HG03066 (cell line): ENCODE measurements at regions not wholly inside any gene's neighbourhood (a gene's known extent, or its start where the extent isn't known, plus 50 kb on each side); places are given as distances from the start of the nearest gene placed in this dataset.

Experiments used
- ATAC-seq: cut with Tn5 transposase; IDR thresholded peaks from one replicate; pipeline ENCODE4 v1.9.1; 2021; ENCODE audit warnings: low read depth; ENCODE audit not compliant: unreplicated experiment

DNA sequence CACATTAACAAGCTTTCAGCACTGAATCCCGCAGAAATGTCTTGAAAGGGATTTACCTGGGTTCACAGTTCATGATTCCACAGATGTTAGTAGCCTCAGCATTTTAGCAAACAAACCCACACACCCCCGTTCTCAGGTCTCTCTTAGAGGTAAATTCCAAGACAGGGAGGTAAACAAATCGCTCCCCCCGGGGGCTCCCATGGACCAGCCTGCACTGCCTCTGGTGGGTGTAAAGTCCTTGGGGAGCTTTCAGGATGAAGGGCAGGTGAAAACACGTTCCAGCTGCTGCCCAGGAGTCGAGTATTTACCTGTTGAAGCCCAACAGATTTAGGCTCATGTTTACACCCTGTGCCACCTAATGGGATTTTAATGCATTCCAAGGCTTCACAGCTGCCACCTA is 187.0 kb upstream of the FOXQ1 start:
- no peak for ATAC-seq

DNA sequence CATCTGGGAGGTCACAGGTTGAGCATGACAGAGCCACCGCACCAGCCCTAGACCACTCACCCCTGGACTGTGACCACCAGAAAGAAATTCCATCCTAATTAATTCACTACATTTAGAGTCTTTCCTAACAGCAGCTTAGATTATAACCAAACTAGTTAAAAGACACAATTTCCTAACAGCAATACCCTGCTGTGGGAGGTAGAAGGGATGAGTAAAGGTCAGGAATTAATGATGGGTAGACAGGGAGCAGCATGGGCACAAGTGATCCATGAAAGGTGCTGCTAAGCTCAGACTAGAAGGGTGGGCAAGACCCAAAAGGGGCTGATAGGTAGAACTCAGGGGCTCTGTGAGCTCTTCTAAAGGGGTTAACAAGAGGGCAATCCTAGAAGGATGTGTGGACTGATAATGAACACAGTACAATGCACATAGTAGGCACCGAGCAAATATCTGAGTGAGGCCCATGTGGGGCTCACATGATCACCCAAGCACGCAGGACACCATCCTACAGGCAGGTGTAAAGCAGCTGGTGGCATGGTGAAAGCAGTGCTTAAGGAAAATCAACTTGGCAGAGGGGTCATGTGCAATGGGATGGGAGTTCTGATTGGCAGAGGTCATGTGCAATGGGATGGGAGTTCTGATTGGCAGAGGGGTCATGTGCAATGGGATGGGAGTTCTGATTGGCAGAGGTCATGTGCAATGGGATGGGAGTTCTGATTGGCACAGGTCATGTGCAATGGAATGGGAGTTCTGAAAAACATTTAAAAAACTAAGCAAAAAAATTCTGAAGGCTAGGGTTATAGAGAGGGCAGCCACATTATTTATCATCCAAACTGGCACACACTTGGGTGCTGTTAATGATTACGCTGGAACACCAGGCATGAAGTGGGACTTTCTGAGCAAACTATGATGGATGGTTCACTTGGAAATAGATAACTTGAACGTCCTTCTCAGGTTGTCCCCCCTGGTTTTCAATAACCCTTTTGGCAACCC is 188.2 kb upstream of the FOXQ1 start:
- no peak for ATAC-seq

- no peak for ATAC-seq
These were observed 189.8 kb upstream of the FOXQ1 start for GRCh38 chr6:1122083-1122482.

DNA sequence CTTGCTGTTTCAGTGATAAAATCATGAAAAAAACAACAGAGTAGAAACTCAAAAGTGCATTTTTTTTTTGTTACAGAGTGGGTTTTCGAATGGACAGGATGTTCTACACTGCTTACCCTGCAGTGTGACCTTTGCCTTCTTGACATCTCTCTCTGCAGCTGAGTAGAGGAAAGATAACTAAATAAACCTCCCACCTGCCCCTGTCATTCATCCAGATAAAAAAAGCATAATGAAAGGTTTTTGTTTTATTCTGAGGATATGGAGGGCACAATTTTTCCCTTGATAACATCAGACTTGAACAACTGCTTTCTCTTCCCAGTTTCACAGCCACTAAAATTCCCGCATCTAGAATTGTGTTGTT is 193.6 kb upstream of the FOXQ1 start:
- ATAC-seq = no peak

DNA sequence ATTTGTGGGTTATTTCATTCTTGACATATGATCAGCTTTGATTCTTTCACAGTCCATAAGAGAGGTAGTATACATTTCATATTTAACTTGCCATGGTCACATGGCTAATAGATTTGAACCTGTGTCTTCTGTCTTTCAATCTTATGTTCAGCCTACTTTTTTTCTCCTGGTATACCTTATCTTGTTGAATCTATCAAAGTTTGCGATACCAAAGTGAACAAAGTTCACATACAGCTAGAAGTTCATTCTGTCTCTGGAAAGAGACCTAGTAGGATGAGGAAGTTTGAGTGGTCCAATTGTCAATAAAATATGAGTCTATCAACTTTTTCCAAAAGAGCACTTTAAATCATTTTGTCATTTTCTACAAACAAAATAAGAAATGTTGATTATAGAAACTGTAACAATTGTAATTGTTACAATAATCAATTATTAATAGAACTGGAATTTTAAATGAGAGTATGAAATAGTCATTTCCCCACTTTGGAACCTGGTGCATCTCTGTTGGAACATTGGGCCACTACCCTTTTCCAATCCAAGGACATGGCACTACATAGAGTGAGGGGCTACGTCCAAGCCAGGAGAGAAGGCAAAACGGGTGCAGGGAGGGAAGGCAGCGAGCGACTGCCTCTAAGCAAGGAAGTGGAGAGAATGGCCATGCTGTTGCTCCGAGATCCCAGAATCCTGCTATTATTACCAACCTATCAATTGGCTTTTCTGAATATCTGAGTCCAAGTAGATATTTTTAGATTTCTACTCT is 194.2 kb upstream of the FOXQ1 start:
- no peak for ATAC-seq

GRCh38 chr6:1116149-1116548 is 195.7 kb upstream of the FOXQ1 start:
- no peak for ATAC-seq

DNA sequence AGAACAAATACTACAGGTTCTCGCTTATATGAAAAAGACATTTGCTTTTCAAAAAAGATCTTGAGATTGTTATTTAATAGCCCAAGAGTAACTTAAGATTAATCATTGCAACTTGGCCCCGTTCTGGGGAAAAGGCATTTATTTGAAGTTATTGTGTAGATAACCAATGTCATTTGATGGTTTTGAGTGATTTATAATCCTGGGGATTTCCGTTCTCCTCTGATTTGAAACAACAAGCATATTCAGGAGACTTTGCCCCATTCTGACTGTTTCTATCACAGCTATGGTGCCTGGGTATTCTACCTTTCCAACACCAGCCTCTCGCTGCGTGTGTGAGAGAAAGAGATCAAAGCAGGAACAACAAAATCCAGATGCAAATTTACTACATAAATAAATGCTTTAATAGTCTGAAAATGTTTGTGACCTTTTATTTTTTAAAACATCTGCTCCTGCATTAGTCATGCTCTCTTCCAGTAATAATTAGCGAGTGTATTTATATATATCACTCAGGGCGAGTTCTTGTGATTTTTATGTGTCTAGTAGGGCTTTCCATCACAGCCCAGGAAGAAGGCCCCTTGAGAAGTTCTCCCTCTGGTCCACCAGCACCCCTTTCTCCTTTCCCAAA is 197.9 kb upstream of the FOXQ1 start:
- ATAC-seq = no peak

- no peak for ATAC-seq
These were observed 200.5 kb upstream of the FOXQ1 start for GRCh38 chr6:1111361-1111760.

GRCh38 chr6:1110941-1111349 is 201.0 kb upstream of the FOXQ1 start:
- no peak for ATAC-seq

DNA sequence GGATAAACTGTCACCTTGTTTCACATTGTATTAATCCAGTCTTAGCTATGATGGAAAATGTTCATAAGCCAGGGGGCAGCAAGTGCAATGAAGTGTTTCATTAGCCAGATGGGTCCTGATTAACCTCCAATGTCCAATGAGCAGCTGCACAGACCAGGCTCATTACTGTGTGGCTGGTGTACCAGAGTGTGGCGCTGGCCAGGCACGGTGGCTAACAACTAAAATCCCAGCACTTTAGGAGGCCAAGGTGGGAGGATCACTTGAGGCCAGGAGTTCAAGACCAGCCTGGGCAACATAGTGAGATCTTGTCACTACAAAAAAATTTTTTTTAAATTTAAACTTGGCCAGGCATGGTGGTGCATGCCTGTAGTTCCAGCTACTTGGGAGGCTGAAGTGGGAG is 201.7 kb upstream of the FOXQ1 start:
- ATAC-seq = no peak

DNA sequence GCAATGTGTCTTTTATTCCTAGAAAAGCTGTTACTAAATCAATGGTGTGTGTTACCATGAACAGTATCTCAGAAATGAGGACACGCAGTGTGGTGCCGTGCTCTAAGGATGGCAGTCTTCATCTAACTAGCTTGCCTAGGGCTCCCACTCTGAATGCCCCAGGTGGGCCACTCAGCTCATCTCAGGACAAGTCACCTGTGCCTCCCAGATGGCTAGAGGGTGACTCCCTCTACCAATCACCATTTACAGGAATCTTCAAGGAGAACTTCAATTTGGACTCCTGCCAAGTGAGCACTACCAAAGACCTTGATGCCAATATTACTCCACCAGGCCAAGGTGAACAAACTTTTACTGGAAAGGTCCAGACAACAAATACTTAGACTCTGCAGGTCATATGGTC is 202.8 kb upstream of the FOXQ1 start:
- ATAC-seq = no peak

GRCh38 chr6:1108198-1108597 is 203.7 kb upstream of the FOXQ1 start:
- ATAC-seq = no peak

- ATAC-seq = no peak
These were observed 204.3 kb upstream of the FOXQ1 start for GRCh38 chr6:1107578-1107977.

DNA sequence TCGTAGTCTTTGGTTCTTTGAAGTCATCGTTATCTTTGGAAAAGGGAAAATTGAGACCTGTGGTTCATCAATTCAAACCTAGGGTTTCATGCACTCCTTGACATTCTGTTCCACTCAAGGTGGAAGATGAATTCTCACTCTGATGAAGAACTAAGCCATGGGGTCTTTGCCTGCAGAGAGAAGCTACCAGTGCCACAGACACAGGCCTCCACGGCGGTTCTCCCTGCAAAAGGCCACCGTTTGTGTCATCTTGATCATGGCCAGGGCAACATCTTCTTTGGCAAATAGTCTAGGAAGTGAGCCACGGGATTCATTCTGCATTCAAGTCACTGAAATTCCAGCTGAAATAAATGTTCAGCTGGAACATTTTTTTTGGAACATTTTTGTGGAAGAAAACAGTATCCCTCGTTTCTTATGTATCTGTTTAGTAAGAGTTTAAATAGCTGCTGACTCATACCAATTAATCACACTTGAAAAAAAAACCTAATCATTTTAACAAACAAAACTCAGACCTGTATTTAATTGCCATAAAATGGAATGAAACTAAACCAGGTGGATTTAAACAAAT is 206.0 kb upstream of the FOXQ1 start:
- ATAC-seq = no peak

DNA sequence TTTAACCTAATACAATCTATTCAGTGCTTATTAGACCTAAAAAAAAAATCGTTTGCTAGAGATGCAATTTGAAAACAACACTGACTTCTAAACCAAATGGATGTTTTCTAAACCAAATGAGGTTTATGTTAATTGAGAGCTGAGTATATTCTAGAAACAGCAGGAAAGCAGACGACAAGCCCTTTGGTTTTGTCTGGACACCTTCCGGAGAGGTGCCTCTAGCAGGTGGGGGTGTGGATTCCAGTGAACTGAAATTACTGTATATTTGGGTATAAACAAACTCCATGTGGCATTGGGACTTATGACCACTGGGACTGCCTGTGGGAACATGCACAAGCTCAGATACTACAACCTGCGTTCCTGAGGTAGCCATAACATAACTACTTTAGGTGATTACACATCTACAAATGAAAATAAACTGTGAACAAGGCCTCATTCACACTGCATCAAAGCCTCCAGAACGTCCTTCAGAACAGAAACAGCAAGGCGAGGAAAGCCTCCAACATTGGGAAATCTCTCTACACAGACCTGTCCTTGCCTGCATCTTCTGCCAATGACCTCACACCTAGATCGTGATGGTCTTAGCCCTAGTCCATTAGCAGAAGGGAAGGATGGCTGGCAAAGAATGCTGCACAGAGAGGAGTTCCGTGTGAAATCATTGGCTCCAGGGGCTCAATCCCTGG is 206.8 kb upstream of the FOXQ1 start:
- ATAC-seq = no peak

- ATAC-seq = no peak
These were observed 207.8 kb upstream of the FOXQ1 start for GRCh38 chr6:1103945-1104623.

DNA sequence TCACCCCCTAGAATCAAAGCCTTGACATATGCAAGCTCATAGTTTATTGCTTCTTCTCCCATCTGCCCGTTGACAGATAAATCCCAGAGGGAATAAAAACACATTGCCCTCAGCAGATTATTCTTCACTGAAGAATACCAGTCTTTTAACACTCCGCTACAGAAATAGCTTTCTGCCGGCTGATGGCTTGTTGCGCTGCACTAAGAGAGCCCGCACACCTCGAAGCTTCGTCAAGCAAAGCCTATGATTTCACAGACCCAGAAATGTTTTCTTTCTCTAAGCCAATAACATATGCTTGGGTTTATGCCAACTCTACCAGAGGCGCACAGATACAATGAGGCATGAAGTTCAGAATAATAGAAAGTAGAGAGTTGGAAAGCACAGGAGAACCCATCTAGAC is 208.9 kb upstream of the FOXQ1 start:
- no peak for ATAC-seq

DNA sequence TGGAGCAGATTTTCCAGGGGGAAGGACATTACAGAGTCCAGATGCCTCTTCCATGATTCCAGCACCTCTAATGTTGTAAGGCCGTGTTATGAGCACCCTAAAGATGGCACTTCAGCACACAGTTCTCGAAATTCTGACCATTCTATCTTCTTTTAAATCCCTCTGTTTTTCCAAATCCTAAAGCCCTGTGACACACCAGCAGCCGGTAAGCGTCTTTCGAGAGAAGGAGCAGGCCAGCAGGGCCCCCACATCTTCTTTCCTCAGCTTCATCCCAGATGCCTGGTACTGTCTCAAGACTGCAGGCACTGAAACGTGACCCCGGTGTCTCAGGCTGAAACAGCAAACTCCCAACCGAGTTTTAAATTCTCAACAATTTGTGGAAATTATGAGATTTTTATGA is 211.6 kb upstream of the FOXQ1 start:
- no peak for ATAC-seq

DNA sequence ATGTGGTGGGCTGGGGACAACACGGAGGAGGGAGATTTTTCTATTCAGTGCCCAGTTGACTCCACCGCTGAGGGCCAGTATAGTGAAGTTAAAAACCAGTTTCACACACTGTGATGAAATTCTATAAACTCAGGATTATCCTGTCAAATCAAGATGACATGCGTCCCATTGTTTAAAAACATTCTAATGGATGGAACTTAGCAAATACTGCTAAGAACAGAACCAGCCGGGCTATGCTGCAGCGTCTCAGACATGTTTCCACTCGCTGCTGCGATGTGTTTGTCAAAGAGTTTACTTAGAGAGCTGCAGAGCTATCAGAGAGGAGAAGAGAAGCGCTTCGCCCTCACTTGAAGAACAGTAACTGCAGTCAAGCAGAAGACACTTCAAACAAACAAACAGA is 212.6 kb upstream of the FOXQ1 start:
- no peak for ATAC-seq
